A673 (cell line): ENCODE measurements at regions not wholly inside any gene's neighbourhood (a gene's known extent, or its start where the extent isn't known, plus 50 kb on each side); places are given as distances from the start of the nearest gene placed in this dataset.

Experiments used
- CTCF ChIP-seq: fragments of 300-800, 200-600 bp; sonication (generic); conservative IDR thresholded peaks from 2 replicates; pipeline ENCODE4 v1.5.1; 2017; ENCODE audit warnings: low read depth, mild to moderate bottlenecking, antibody characterized with exemption, low read length, moderate library complexity, mixed read lengths
- EZH2 ChIP-seq: fragments of 200-600 bp; sonication (generic); IDR thresholded peaks from 2 replicates; pipeline ENCODE4 v1.6.1; 2017; ENCODE audit warnings: borderline replicate concordance, low read depth, mild to moderate bottlenecking, mixed read lengths, antibody characterized with exemption, low read length; ENCODE audit not compliant: poor library complexity, severe bottlenecking

GRCh38 chr9:96122751-96123150 is 179.2 kb downstream of the HSD17B3 start:
- no peak for TF ChIP-seq CTCF
- TF ChIP-seq EZH2, result no peak
